ENCODE measurements at regions not wholly inside any gene's neighbourhood (a gene's known extent, or its start where the extent isn't known, plus 50 kb on each side); places are given as distances from the start of the nearest gene placed in this dataset.

DNA sequence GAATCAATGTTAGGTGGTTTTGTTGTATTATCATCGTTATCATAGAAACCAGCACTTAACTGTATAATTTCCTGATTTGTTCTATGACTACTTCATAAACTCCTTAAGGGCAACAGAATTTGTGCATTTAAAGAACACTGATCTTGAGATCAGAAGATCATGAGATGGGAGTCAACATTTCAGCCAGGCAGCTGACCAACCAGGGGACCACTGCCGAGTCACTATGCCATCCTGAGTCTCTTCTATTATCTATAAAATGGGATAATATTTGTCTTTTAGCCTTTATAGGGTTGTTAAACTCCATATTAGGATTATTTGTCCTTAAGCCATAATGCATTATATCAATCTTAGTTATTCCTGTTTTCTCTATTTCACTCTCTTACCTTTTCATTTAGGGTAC lies 261.7 kb downstream of the GPAM start:
- DNase-seq (ENCODE audit: low read depth) = no peak

DNA sequence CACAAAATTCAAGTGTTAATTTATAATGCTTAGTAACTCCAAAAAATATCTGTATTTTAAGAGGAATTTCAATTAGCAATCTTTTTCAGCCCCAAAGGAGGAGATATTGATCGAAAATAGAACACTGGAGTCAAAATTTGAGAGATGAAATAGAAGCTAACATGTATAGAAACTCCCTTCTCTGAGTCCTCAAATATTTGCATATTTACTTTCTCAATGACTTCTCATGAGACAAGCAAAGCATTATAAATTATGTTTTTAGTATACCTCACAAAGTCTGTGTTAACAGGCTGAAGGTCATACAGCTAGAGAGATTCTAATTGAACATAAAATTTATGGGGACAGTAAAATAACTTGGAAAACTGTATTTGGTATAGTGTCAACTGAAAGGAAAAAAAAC lies 260.5 kb downstream of the GPAM start:
- no peak for DNase-seq (ENCODE audit: low read depth)

DNA sequence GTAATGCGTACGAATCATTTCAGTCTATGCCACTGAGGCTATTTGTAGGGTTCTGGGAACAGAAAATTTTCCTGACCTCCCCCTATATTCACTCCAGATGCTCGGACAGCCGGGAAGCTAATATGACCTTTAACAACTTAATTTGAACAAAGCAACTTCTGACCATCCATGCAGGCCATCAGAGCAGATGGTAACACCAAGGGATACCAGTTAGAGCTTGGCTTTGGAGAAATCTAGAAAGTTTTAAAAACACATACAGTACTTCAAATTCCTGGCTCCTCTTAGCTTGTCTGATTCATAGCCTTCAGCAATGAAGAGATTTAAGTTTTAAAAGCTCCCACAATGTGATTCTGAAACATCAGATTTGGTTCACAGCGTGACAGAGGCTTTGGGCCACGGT lies 257.3 kb downstream of the GPAM start:
- DNase-seq (ENCODE audit: low read depth) = no peak

DNA sequence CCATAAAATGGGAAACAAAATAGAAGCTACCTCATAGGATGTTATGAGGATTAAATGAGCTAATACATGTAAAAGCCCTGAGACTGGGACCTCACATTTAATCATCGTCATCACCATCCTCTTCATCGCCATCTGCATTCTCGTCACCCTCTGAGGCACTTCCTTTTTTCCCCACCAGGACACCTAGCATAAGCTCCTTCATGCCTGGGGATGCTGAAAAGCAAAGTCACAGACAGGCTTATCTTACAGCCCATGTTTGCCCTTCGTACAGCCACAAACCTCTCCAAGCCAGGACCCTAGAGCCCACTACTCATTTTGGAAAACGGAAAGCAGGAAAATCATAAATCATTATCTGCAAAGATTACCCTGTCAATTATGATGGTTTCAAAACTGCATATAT lies 249.6 kb downstream of the GPAM start:
- no peak for DNase-seq (ENCODE audit: low read depth)

DNA sequence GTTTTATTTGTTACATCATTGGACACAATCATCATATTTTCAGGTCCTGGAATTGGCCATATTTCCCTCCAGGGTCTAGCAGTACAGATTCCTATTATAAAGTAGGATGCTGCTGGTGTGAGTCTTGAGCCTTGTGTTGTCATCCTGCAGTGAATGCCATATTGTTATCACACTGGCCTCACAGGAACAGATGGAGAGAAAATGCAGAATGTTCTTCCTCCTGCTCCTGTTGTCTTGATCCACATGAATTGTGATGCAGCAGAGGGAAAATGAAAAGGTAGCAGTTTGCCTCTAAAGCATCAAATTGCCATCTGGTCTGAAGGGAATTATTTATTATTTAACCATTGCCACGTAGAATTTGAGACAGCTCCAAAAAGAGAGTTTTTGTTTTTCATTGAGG lies 248.6 kb downstream of the GPAM start:
- DNase-seq (ENCODE audit: low read depth) = no peak

- DNase-seq (ENCODE audit: low read depth) = no peak
These were observed 247.4 kb downstream of the GPAM start for GRCh38 chr10:111936143-111936542.

GRCh38 chr10:111944331-111944730 lies 239.2 kb downstream of the GPAM start:
- DNase-seq (ENCODE audit: low read depth) = no peak

- DNase-seq (ENCODE audit: low read depth) = no peak
These were observed 229.6 kb downstream of the GPAM start for GRCh38 chr10:111953949-111954348.

DNA sequence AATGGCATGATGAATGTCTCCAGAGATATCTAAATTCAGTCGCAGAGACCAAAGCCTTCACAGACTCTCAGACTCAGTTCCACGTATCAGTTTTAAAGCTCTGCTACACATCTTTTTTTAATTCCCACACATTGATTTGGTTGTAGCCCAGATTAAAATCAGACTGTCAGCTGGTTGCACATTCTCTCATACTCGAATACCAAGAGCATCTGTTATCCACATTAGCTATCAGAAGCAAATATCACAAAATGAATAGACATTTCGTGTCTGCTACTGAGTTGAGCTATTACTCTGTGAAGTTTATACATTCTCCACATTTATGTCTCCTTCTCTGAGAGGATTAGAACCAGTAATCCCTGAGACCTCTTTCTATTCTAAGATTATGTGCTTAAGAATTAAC lies 229.2 kb downstream of the GPAM start:
- DNase-seq (ENCODE audit: low read depth) = no peak

- no peak for DNase-seq (ENCODE audit: low read depth)
These were observed 226.7 kb downstream of the GPAM start for GRCh38 chr10:111956841-111957240.

- no peak for DNase-seq (ENCODE audit: low read depth)
These were observed 220.6 kb downstream of the GPAM start for GRCh38 chr10:111962951-111963350.

GRCh38 chr10:111967116-111967515 lies 216.4 kb downstream of the GPAM start:
- DNase-seq (ENCODE audit: low read depth) = no peak

DNA sequence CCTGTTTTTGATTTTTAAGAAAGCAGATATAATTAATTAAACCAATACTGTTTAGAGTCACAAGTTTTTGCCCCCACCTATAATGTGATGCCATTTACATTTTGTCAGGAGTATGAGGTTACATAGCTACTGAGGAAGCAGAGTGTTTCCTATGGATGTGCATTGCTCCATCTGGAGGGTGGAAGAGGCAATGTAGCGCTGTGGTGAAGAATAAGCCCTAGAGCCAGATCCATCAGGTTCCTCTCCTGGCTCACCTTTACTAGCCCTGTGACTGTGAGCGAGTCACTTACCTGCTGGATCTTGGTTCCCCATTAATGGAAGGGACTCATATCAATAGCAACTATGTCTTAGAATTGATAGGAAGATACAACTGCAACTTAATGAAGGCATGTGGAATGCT lies 216.0 kb downstream of the GPAM start:
- no peak for DNase-seq (ENCODE audit: low read depth)

GRCh38 chr10:111968647-111969046 lies 214.9 kb downstream of the GPAM start:
- no peak for DNase-seq (ENCODE audit: low read depth)

GRCh38 chr10:111970111-111970510 lies 213.5 kb downstream of the GPAM start:
- DNase-seq (ENCODE audit: low read depth) = no peak

- DNase-seq (ENCODE audit: low read depth) = no peak
These were observed 211.5 kb downstream of the GPAM start for GRCh38 chr10:111972109-111972508.

DNA sequence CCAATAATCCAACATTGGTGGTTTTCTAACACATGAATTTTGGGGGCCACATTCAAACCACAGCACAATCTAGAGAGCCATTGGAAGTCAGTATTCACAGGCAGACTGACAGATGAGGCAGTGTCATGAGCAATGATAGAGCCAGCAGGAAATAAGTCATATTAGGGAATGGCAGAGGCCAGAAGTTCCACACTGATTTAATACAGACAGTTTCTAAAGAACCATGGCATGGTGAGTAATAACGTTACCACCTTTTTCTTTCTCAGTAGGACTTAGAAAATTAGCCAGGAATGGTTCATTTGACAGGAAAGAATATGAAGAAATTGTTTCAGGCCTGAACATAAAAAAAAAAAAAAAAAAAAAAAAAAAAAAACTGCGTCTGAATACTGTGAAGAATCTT lies 210.3 kb downstream of the GPAM start:
- no peak for DNase-seq (ENCODE audit: low read depth)

DNA sequence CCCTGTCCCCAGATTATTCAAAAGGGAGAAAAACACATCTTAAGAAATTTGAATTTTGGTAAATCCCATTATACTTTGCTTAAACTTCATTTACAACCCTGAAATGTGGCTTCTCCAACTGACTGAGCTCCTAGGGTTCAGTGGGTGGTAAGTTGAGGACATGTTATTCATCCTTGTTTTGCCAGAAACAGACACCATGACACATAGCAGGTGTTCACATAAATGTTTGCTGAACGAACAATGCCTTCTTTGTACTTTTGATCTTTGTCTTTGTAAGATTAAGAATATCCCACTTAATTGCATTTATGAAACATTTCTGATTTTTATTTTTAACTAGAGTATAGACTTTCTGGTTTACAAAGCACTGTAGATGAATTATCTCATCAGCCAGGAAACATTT lies 209.7 kb downstream of the GPAM start:
- DNase-seq (ENCODE audit: low read depth) = no peak

DNA sequence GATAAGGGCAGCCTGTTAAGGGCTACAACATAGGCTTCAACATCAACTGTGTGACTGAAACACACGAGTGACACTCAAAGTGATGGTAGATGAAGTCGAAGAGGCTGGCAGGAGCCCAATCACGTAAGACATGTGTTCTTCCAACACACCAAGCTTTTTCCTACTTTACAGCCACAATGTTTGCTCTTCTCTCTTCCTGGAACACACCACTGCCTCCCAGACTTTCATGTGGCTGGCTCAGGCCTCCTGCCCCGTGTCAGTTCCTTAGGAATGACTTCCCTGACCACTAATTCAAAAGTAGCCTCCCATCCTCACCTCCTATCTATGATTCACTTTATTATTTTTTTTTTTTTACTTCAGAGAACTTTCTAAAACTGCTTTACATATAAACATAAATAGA lies 209.2 kb downstream of the GPAM start:
- no peak for DNase-seq (ENCODE audit: low read depth)

- DNase-seq (ENCODE audit: low read depth) = no peak
These were observed 207.0 kb downstream of the GPAM start for GRCh38 chr10:111976557-111976956.

DNA sequence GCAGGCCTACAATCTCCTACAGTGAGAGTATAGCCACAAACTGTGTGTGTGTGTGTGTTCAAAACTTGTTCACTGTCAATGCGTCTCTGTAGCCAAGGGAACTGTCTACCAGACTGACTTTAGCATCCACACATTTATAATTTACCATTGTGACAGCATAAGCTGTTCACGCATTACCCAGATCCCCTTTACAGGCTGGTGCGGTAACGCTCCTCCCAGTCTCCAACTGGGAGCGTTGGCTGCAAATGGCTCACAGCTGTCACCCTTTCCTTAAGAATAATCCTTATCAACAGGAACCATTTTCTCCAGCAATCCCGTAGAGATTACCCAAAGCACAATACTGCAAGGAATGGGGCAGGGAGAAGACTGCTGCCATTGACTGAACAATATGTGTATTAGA lies 199.5 kb downstream of the GPAM start:
- no peak for DNase-seq (ENCODE audit: low read depth)

- DNase-seq (ENCODE audit: low read depth) = no peak
These were observed 197.5 kb downstream of the GPAM start for GRCh38 chr10:111986079-111986478.

DNA sequence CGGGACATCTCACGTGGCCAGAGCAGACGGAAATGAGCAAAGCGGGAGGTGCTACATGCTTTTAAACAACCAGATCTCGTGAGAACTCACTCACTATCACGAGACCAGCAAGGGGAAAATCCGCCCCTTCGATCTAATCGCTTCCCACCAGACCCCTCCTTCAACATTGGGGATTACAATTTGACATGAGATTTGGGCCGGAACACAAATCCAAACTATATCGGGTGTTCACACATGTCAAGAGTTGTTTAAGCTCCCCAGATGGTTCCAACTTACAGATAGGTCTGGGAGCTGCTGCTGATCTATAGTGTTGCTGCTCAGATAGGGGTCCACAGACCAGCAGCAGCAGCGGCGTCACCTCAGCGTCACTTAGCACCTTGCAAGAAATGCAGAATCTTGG lies 194.9 kb downstream of the GPAM start:
- DNase-seq (ENCODE audit: low read depth) = no peak

- DNase-seq (ENCODE audit: low read depth) = no peak
These were observed 194.2 kb downstream of the GPAM start for GRCh38 chr10:111989136-111989911.

DNA sequence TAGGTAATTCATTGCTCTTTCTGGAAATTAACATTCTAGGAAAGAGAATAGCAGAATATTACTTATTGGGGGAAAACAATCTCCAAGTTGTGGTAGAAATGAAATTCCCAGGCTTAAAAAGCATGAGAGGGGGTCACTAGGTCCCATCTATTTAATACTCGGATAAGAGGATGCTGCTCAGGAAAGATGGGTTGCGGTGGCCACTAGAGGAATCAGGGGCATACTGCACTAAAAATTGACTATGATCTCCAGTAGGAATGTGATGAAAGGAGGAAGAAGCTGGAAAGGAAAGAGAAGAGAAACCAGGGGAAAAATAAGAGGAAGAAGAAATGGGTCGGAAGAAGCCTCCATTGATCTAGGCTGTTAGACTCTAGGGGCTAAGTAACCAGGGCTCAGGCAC lies 192.8 kb downstream of the GPAM start:
- DNase-seq (ENCODE audit: low read depth) = no peak
